ENCODE measurements at regions not wholly inside any gene's neighbourhood (a gene's known extent, or its start where the extent isn't known, plus 50 kb on each side); places are given as distances from the start of the nearest gene placed in this dataset.

- TF ChIP-seq CTCF (IDR thresholded peaks at IDR 0.05; ENCODE audit: low read depth, low read length): no peak
Observed at GRCh38 chr13:110097013-110097412, 209.9 kb downstream of the COL4A1 start.

GRCh38 chr13:110092831-110093247 lies 214.1 kb downstream of the COL4A1 start:
- no peak for TF ChIP-seq CTCF (IDR thresholded peaks at IDR 0.05; ENCODE audit: low read depth, low read length)

More at GRCh38 chr13:110097013-110097412, 209.9 kb downstream of the COL4A1 start:
- Histone ChIP-seq H3K36me3 (no peaks in the 10 kb centered on the region), H3K27me3 (ENCODE audit: insufficient read depth, low read depth, severe bottlenecking) (no peaks in the 10 kb centered on the region), H3K9me3 (ENCODE audit: severe bottlenecking) (peaks cover 20% of the 10 kb centered on the region), H3K4me3 (ENCODE audit: low read depth, low read length) (no peak overlapping the region), H3K27ac (no peak overlapping the region)
- no peak for DNase-seq

GRCh38 chr13:110089815-110090214 lies 217.1 kb downstream of the COL4A1 start:
- peaks cover 2% of the 10 kb centered on the region for H3K9me3 ChIP-seq (ENCODE audit: severe bottlenecking)
- TF ChIP-seq CTCF (IDR thresholded peaks at IDR 0.05; ENCODE audit: low read depth, low read length): peak; percentile 44
- no peaks in the 10 kb centered on the region for H3K27me3 ChIP-seq (ENCODE audit: insufficient read depth, low read depth, severe bottlenecking)
- no peak for DNase-seq
- no peak overlapping the region for H3K27ac ChIP-seq
- H3K4me3 ChIP-seq (ENCODE audit: low read depth, low read length): no peak overlapping the region
- no peaks in the 10 kb centered on the region for H3K36me3 ChIP-seq

More at GRCh38 chr13:110092831-110093247, 214.1 kb downstream of the COL4A1 start:
- no peaks in the 10 kb centered on the region for H3K27me3 ChIP-seq (ENCODE audit: insufficient read depth, low read depth, severe bottlenecking)
- DNase-seq: no peak
- no peaks in the 10 kb centered on the region for H3K36me3 ChIP-seq
- H3K9me3 ChIP-seq (ENCODE audit: severe bottlenecking): no peaks in the 10 kb centered on the region
- H3K4me3 ChIP-seq (ENCODE audit: low read depth, low read length): no peak overlapping the region
- H3K27ac ChIP-seq: no peak overlapping the region

- no peaks in the 10 kb centered on the region for H3K27me3 ChIP-seq (ENCODE audit: insufficient read depth, low read depth, severe bottlenecking)
- H3K9me3 ChIP-seq (ENCODE audit: severe bottlenecking): peaks cover 2% of the 10 kb centered on the region
- DNase-seq: no peak
- no peak overlapping the region for H3K27ac ChIP-seq
- no peaks in the 10 kb centered on the region for H3K36me3 ChIP-seq
- H3K4me3 ChIP-seq (ENCODE audit: low read depth, low read length): no peak overlapping the region
- no peak for TF ChIP-seq CTCF (IDR thresholded peaks at IDR 0.05; ENCODE audit: low read depth, low read length)
Observed at GRCh38 chr13:110089100-110089499, 217.9 kb downstream of the COL4A1 start.

GRCh38 chr13:110073982-110074381 lies 233.0 kb downstream of the COL4A1 start:
- Histone ChIP-seq H3K9me3 (ENCODE audit: severe bottlenecking) (peaks cover 3% of the 10 kb centered on the region), H3K27ac (no peak overlapping the region), H3K27me3 (ENCODE audit: insufficient read depth, low read depth, severe bottlenecking) (no peaks in the 10 kb centered on the region), H3K36me3 (no peaks in the 10 kb centered on the region), H3K4me3 (ENCODE audit: low read depth, low read length) (no peak overlapping the region)
- TF ChIP-seq CTCF (IDR thresholded peaks at IDR 0.05; ENCODE audit: low read depth, low read length): peak; percentile 39; the same call in 1 of the 2 replicates
- peak; percentile 39 for DNase-seq

GRCh38 chr13:110070511-110071120 lies 236.3 kb downstream of the COL4A1 start:
- H3K27ac ChIP-seq: no peak overlapping the region
- no peak for TF ChIP-seq CTCF (IDR thresholded peaks at IDR 0.05; ENCODE audit: low read depth, low read length)

More at GRCh38 chr13:110070511-110071120, 236.3 kb downstream of the COL4A1 start:
- no peaks in the 10 kb centered on the region for H3K36me3 ChIP-seq
- H3K4me3 ChIP-seq (ENCODE audit: low read depth, low read length): peak overlapping the region; percentile 7; the same call in 1 of the 2 replicates
- no peaks in the 10 kb centered on the region for H3K9me3 ChIP-seq (ENCODE audit: severe bottlenecking)
- DNase-seq: no peak
- H3K27me3 ChIP-seq (ENCODE audit: insufficient read depth, low read depth, severe bottlenecking): no peaks in the 10 kb centered on the region

Data from WERI-Rb-1 (cell line).